GM12878 (cell line): ENCODE measurements at regions not wholly inside any gene's neighbourhood (a gene's known extent, or its start where the extent isn't known, plus 50 kb on each side); places are given as distances from the start of the nearest gene placed in this dataset.

Experiments used
- ATAC-seq: fragments of 200-7000 bp; cut with Tn5 transposase; 3 replicates; pipeline ENCODE4 v1.9.1; 2020; ENCODE audit warnings: mild to moderate bottlenecking, moderate library complexity
- BruUV-seq: library from RNA; stranded (reverse); fragments of 400-500 nt; replicated peaks from 2 replicates; lab custom pipeline; 2021; lab: Mats Ljungman, UMichigan
- CTCF ChIA-PET: fragments of 300-600 bp; sonication (Branson Sonifier 250); formaldehyde crosslinking; extraction: SDS; loops from one replicate; lab custom pipeline; 2021; ENCODE audit warnings: inconsistent platforms; lab: Yijun Ruan, JAX
- POLR2A ChIA-PET: fragments of 350-600 bp; formaldehyde crosslinking; extraction: SDS; loops from one replicate; lab custom pipeline; 2021; ENCODE audit warnings: inconsistent platforms; lab: Charles Lee
- RAD21 ChIA-PET: fragments of 300-600 bp; sonication (Branson Sonifier 250); formaldehyde crosslinking; loops from one replicate; lab custom pipeline; 2023; ENCODE audit warnings: antibody characterized with exemption; ENCODE audit not compliant: unreplicated experiment; lab: Charles Lee
- SMC1A ChIA-PET: fragments of 300-600 bp; sonication (Branson Sonifier 250); formaldehyde crosslinking; loops from one replicate; lab custom pipeline; 2023; ENCODE audit not compliant: unreplicated experiment, uncharacterized antibody; lab: Charles Lee
- DNase-seq: peaks from one replicate; pipeline ENCODE4 v3.0.0-alpha.2; 2011; ENCODE audit warnings: low read depth, low spot score
- FAIRE-seq: peaks from 3 replicates; lab custom pipeline; 2011; peaks lifted over from hg19 to GRCh38; lab: Jason Lieb, UNC
- H2AFZ ChIP-seq: 2 replicates; pipeline ENCODE4 v1.6.0; 2011; ENCODE audit warnings: low read depth, low read length, control low read depth; ENCODE audit not compliant: control insufficient read depth
- H3K27ac ChIP-seq: 2 replicates; pipeline ENCODE4 v1.5.1; 2011; ENCODE audit warnings: control low read depth; ENCODE audit not compliant: control insufficient read depth, insufficient read depth
- H3K27me3 ChIP-seq, 2 experiments: replicated peaks in 1 of 2; 2 replicates each; pipeline versions ENCODE4 v1.6.0 to v1.6.1; 2011; ENCODE audit warnings: low read length in 1 of 2; ENCODE audit not compliant: control insufficient read depth in 2 of 2, insufficient read depth in 2 of 2
- H3K36me3 ChIP-seq, 2 experiments: 2 replicates each; pipeline ENCODE4 v1.5.1; 2011; ENCODE audit warnings: low read length in 1 of 2; ENCODE audit not compliant: control insufficient read depth in 2 of 2, insufficient read depth in 2 of 2
- H3K4me1 ChIP-seq: 2 replicates; pipeline ENCODE4 v1.6.1; 2011; ENCODE audit warnings: mild to moderate bottlenecking, low read length, moderate library complexity, mixed read lengths; ENCODE audit not compliant: control insufficient read depth, insufficient read depth
- H3K4me2 ChIP-seq: 2 replicates; pipeline ENCODE4 v1.6.0; 2011; ENCODE audit warnings: control low read depth; ENCODE audit not compliant: control insufficient read depth, insufficient read depth
- H3K4me3 ChIP-seq: fragments of 200-600 bp; sonication (generic); 2 replicates; pipeline ENCODE4 v1.5.1; 2016
- H3K79me2 ChIP-seq: 2 replicates; pipeline ENCODE4 v1.6.0; 2011; ENCODE audit warnings: low read length; ENCODE audit not compliant: control insufficient read depth, insufficient read depth
- H3K9ac ChIP-seq: 2 replicates; pipeline ENCODE4 v1.8.0; 2011; ENCODE audit warnings: low read length, control low read depth, mixed read lengths; ENCODE audit not compliant: control insufficient read depth, insufficient read depth
- H3K9me3 ChIP-seq: replicated peaks from 3 replicates; pipeline ENCODE4 v1.5.1; 2011; ENCODE audit warnings: mild to moderate bottlenecking, low read length; ENCODE audit not compliant: control insufficient read depth, insufficient read depth
- H4K20me1 ChIP-seq: 2 replicates; pipeline ENCODE4 v1.6.0; 2011; ENCODE audit not compliant: control insufficient read depth, insufficient read depth
- CBX3 ChIP-seq: fragments of 200-600 bp; sonication (generic); IDR thresholded peaks from 2 replicates; pipeline ENCODE4 v1.6.1; 2016; ENCODE audit warnings: low read depth, borderline replicate concordance
- CHD4 ChIP-seq: fragments of 200-600 bp; sonication (generic); IDR thresholded peaks from 2 replicates; pipeline ENCODE4 v1.6.1; 2016; ENCODE audit warnings: mild to moderate bottlenecking
- ELK1 ChIP-seq: IDR thresholded peaks from 2 replicates; pipeline ENCODE4 v1.6.1; 2012; ENCODE audit warnings: low read depth, low read length, improper control_type of control experiment
- EZH2 ChIP-seq: IDR thresholded peaks from 2 replicates; pipeline ENCODE4 v1.6.1; 2012; ENCODE audit warnings: low read depth, mild to moderate bottlenecking, control low read depth, inconsistent platforms, low read length, borderline replicate concordance; ENCODE audit not compliant: control insufficient read depth
- HCFC1 ChIP-seq: fragments of 150-350 bp; IDR thresholded peaks from 2 replicates; pipeline ENCODE4 v1.6.1; 2014; ENCODE audit warnings: low read length
- HDGF ChIP-seq: fragments of 450-650 bp; IDR thresholded peaks from 2 replicates; pipeline ENCODE4 v1.6.1; 2016; ENCODE audit warnings: antibody characterized with exemption
- JUND ChIP-seq: IDR thresholded peaks from 2 replicates; pipeline ENCODE4 v1.6.1; 2012; ENCODE audit warnings: low read depth, mild to moderate bottlenecking, low read length, improper control_type of control experiment, moderate library complexity
- MAX ChIP-seq: IDR thresholded peaks from 2 replicates; pipeline ENCODE4 v1.6.1; 2012; ENCODE audit warnings: low read depth, low read length, improper control_type of control experiment
- NRF1 ChIP-seq: conservative IDR thresholded peaks from 2 replicates; pipeline ENCODE4 v1.6.1; 2011; ENCODE audit warnings: mild to moderate bottlenecking, low read depth, low read length, improper control_type of control experiment
- PML ChIP-seq: IDR thresholded peaks from 2 replicates; pipeline ENCODE4 v1.6.1; 2012; ENCODE audit warnings: low read length, inconsistent platforms
- RBBP5 ChIP-seq: fragments of 200-600 bp; sonication (generic); conservative IDR thresholded peaks from 2 replicates; pipeline ENCODE4 v1.6.1; 2016
- RCOR1 ChIP-seq: conservative IDR thresholded peaks from 2 replicates; pipeline ENCODE4 v1.6.1; 2012; ENCODE audit warnings: low read depth, low read length, improper control_type of control experiment
- RFX5 ChIP-seq: IDR thresholded peaks from 2 replicates; pipeline ENCODE4 v1.6.1; 2011; ENCODE audit warnings: low read depth, low read length, improper control_type of control experiment
- STAT1 ChIP-seq: fragments of 450-650 bp; conservative IDR thresholded peaks from 2 replicates; pipeline ENCODE4 v1.6.1; 2014; ENCODE audit warnings: antibody characterized with exemption, mild to moderate bottlenecking
- ZNF24 ChIP-seq: fragments of 450-650 bp; IDR thresholded peaks from 2 replicates; pipeline ENCODE4 v1.6.1; 2017; ENCODE audit warnings: antibody characterized with exemption, mild to moderate bottlenecking
- WGBS: methylation state at CpG from one replicate; pipeline ENCODE4 v1.1.6; 2016; ENCODE audit warnings: low lambda C conversion rate; ENCODE audit not compliant: insufficient replicate concordance, insufficient coverage; ENCODE audit errors: missing lambda C conversion rate; 5-methylcytosine and 5-hydroxymethylcytosine counted together
- in situ Hi-C: fragments of 300-500 bp; cut with MboI; formaldehyde crosslinking; loops from 9 replicates; pipeline ENCODE4 v1.14.3; 2018; ENCODE audit warnings: mixed read lengths
- intact Hi-C: fragments of 100-400 bp; cut with micrococcal nuclease; formaldehyde crosslinking; loops from one replicate; pipeline ENCODE4 v1.14.2; 2022; ENCODE audit not compliant: unreplicated experiment
- TF ChIP-seq, protein P1 (sequence below): fragments of 450-650 bp; IDR thresholded peaks from 2 replicates; pipeline ENCODE4 v1.6.1; 2017; ENCODE audit warnings: mild to moderate bottlenecking
- TF ChIP-seq, protein P2 (sequence below): fragments of 450-650 bp; formaldehyde crosslinking; IDR thresholded peaks from 2 replicates; pipeline ENCODE4 v1.4.0; 2022; ENCODE audit warnings: mild to moderate bottlenecking, moderate library complexity
- TF ChIP-seq, protein P3 (sequence below): IDR thresholded peaks from 2 replicates; pipeline ENCODE4 v1.6.1; 2011; ENCODE audit warnings: low read depth, mild to moderate bottlenecking, low read length, moderate library complexity, borderline replicate concordance; ENCODE audit errors: extremely low read depth

DNA sequence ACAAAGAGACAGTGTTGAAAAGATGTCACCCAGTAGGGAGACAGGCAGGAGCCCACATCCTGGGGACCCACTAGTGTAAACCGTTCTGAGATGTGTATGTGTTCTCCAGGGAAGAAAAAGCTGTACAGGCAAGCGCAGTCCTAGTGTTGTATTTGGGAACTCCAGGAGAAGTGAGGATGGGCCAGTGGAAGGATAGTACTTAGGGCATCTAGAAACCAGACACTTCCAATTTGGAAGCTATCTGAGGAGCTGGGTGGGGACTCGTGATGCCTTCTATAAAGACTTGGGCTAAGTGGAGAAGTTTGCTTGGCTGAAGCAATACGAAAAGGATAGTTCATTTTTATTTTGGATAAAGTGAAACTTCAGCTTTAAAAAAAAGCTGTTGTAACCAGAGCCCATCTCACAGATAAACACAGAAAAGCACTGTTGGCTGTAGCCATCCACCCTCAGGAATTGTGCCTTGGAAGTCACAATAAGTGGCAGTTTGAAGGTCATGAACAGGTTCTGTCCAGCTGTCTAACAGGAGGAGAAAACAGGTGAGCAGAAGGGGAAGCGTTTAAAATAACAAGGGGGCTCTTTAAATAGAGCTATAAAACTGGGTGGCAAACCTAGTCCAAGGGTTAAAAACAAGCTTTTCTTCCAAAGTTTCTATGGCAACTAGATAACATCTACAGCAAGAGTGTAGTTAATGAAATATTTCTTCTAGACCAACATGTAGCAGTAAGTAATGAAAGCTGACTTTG is 108.0 kb upstream of the ARHGAP5 start:
- WGBS, result 39% methylated on average over 5 of the region's 5 CpGs
- Histone ChIP-seq H3K27me3 (no peaks in the 10 kb centered on the region), H3K9me3 (no peaks in the 10 kb centered on the region), H3K4me2 (no peak overlapping the region), H2AFZ (no peak overlapping the region), H3K9ac (no peak overlapping the region), H3K4me3 (no peak overlapping the region), H3K27ac (no peak overlapping the region), H3K36me3 (no peaks in the 10 kb centered on the region), H4K20me1 (no peaks in the 10 kb centered on the region), H3K4me1 (no peaks in the 10 kb centered on the region), H3K79me2 (no peaks in the 10 kb centered on the region)
- ChIA-PET SMC1A (interaction anchor here (0.8 to 1.7 kb wide), 10 partner anchors 10 to 283 kb away, joined by 3 to 7 read pairs (median 4); no protein-coding TSS in a partner anchor), RAD21 (interaction anchor here (1.7 kb wide), 1 partner anchor 42 kb away, joined by 4 read pairs; no protein-coding TSS in a partner anchor), POLR2A (interaction anchor here (0.9 to 1.5 kb wide), 3 partner anchors 13 to 39 kb away, joined by 3 read pairs; no protein-coding TSS in a partner anchor), CTCF (interaction anchor here (0.8 to 1.3 kb wide), 3 partner anchors 48 to 384 kb away, joined by 3 read pairs; no protein-coding TSS in a partner anchor)
- intact Hi-C loops (no loop called here), in situ Hi-C loops (no loop called here)
- FAIRE-seq, result no peak
- no TSS peak for BruUV-seq
- no peak for DNase-seq
- ATAC-seq, result no peak
- no peak for TF ChIP-seq MAX
- no peak for TF ChIP-seq PML
- TF ChIP-seq CHD4, result no peak
- no peak for TF ChIP-seq RFX5
- TF ChIP-seq HDGF, result no peak
- TF ChIP-seq, protein P1, sequence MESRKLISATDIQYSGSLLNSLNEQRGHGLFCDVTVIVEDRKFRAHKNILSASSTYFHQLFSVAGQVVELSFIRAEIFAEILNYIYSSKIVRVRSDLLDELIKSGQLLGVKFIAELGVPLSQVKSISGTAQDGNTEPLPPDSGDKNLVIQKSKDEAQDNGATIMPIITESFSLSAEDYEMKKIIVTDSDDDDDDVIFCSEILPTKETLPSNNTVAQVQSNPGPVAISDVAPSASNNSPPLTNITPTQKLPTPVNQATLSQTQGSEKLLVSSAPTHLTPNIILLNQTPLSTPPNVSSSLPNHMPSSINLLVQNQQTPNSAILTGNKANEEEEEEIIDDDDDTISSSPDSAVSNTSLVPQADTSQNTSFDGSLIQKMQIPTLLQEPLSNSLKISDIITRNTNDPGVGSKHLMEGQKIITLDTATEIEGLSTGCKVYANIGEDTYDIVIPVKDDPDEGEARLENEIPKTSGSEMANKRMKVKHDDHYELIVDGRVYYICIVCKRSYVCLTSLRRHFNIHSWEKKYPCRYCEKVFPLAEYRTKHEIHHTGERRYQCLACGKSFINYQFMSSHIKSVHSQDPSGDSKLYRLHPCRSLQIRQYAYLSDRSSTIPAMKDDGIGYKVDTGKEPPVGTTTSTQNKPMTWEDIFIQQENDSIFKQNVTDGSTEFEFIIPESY, result no peak
- TF ChIP-seq, protein P2, sequence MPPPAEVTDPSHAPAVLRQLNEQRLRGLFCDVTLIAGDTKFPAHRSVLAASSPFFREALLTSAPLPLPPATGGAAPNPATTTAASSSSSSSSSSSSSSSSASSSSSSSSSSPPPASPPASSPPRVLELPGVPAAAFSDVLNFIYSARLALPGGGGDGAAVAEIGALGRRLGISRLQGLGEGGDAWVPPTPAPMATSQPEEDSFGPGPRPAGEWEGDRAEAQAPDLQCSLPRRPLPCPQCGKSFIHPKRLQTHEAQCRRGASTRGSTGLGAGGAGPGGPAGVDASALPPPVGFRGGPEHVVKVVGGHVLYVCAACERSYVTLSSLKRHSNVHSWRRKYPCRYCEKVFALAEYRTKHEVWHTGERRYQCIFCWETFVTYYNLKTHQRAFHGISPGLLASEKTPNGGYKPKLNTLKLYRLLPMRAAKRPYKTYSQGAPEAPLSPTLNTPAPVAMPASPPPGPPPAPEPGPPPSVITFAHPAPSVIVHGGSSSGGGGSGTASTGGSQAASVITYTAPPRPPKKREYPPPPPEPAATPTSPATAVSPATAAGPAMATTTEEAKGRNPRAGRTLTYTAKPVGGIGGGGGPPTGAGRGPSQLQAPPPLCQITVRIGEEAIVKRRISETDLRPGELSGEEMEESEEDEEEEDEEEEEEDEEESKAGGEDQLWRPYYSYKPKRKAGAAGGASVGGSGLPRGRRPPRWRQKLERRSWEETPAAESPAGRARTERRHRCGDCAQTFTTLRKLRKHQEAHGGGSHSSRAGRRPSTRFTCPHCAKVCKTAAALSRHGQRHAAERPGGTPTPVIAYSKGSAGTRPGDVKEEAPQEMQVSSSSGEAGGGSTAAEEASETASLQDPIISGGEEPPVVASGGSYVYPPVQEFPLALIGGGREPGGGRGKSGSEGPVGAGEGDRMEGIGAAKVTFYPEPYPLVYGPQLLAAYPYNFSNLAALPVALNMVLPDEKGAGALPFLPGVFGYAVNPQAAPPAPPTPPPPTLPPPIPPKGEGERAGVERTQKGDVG (CRISPR knock-in tag), result no peak
- no peak for TF ChIP-seq ELK1
- no peak for TF ChIP-seq CBX3
- no peak for TF ChIP-seq NRF1
- TF ChIP-seq HCFC1, result no peak
- TF ChIP-seq EZH2, result no peak
- TF ChIP-seq RCOR1, result no peak
- TF ChIP-seq JUND, result no peak
- no peak for TF ChIP-seq ZNF24
- no peak for TF ChIP-seq STAT1
- TF ChIP-seq RBBP5, result no peak
- TF ChIP-seq, protein P3, sequence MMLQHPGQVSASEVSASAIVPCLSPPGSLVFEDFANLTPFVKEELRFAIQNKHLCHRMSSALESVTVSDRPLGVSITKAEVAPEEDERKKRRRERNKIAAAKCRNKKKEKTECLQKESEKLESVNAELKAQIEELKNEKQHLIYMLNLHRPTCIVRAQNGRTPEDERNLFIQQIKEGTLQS, result no peak
